ENCODE measurements at regions not wholly inside any gene's neighbourhood (a gene's known extent, or its start where the extent isn't known, plus 50 kb on each side); places are given as distances from the start of the nearest gene placed in this dataset.

- H3K27me3 ChIP-seq: no peaks in the 10 kb centered on the region
- H3K9me3 ChIP-seq: peaks cover 11 to 26% of the 10 kb centered on the region in 2 donors
- intact Hi-C loops (cut with DNase I): no loop called here
- DNase-seq (ENCODE audit: low spot score in 2 of 2): peak in 1 of 2 donors; percentile 27
- no peak overlapping the region for H3K27ac ChIP-seq
- H3K4me3 ChIP-seq: no peak overlapping the region
- no peaks in the 10 kb centered on the region for H3K4me1 ChIP-seq
- TF ChIP-seq, protein P1, sequence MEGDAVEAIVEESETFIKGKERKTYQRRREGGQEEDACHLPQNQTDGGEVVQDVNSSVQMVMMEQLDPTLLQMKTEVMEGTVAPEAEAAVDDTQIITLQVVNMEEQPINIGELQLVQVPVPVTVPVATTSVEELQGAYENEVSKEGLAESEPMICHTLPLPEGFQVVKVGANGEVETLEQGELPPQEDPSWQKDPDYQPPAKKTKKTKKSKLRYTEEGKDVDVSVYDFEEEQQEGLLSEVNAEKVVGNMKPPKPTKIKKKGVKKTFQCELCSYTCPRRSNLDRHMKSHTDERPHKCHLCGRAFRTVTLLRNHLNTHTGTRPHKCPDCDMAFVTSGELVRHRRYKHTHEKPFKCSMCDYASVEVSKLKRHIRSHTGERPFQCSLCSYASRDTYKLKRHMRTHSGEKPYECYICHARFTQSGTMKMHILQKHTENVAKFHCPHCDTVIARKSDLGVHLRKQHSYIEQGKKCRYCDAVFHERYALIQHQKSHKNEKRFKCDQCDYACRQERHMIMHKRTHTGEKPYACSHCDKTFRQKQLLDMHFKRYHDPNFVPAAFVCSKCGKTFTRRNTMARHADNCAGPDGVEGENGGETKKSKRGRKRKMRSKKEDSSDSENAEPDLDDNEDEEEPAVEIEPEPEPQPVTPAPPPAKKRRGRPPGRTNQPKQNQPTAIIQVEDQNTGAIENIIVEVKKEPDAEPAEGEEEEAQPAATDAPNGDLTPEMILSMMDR (IDR thresholded peaks at IDR 0.05): no peak
- peaks cover 11 to 33% of the 10 kb centered on the region in 2 donors for H3K36me3 ChIP-seq
Measured at GRCh38 chr19:27744926-27745768, 1467.8 kb downstream of the UQCRFS1 start.

- no peak for DNase-seq (ENCODE audit: low spot score in 2 of 2)
- Histone ChIP-seq H3K4me1 (no peaks in the 10 kb centered on the region), H3K27me3 (no peaks in the 10 kb centered on the region), H3K36me3 (peaks cover 32 to 33% of the 10 kb centered on the region in 2 donors), H3K4me3 (no peak overlapping the region), H3K27ac (no peak overlapping the region), H3K9me3 (peaks cover 0 to 31% of the 10 kb centered on the region in 2 donors)
- TF ChIP-seq, protein P1 (IDR thresholded peaks at IDR 0.05): no peak
- intact Hi-C loops (cut with DNase I): no loop called here
Measured at GRCh38 chr19:27742041-27742440, 1470.9 kb downstream of the UQCRFS1 start.

GRCh38 chr19:27741236-27741635, 1471.7 kb downstream of the UQCRFS1 start:
- peak in 1 of 2 donors; percentile 45 for DNase-seq (ENCODE audit: low spot score in 2 of 2)
- H3K27me3 ChIP-seq: no peaks in the 10 kb centered on the region
- intact Hi-C loops (cut with DNase I): no loop called here
- H3K4me3 ChIP-seq: no peak overlapping the region
- H3K27ac ChIP-seq: no peak overlapping the region
- TF ChIP-seq, protein P1 (IDR thresholded peaks at IDR 0.05): no peak
- H3K36me3 ChIP-seq: peaks cover 26 to 36% of the 10 kb centered on the region in 2 donors
- H3K4me1 ChIP-seq: no peaks in the 10 kb centered on the region
- H3K9me3 ChIP-seq: peaks cover 0 to 39% of the 10 kb centered on the region in 2 donors

DNA sequence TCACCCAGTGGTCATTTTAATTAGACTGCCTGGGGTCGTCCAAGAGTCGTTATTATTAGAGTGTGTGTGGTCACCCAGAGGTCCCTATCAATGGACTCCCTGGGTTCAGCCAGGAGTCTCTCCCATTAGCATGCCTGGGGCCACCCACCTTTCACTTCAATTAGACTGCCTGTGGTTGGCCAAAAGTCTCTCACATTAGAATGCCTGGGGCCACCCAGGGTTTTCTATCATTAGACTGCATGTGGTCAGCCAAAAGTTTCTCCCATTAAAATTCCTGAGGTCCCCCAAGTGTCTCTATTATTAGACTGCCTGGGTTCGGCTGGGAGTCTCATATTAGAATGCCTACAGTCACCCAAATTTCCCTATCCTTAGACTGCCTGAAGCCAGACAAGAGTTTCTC, 1472.6 kb downstream of the UQCRFS1 start:
- Histone ChIP-seq H3K9me3 (peaks cover 0 to 42% of the 10 kb centered on the region in 2 donors), H3K4me3 (no peak overlapping the region), H3K27ac (no peak overlapping the region), H3K27me3 (no peaks in the 10 kb centered on the region), H3K4me1 (no peaks in the 10 kb centered on the region), H3K36me3 (peaks cover 17 to 36% of the 10 kb centered on the region in 2 donors)
- DNase-seq (ENCODE audit: low spot score in 2 of 2): peak in 1 of 2 donors; percentile 42
- intact Hi-C loops (cut with DNase I): no loop called here
- TF ChIP-seq, protein P1 (IDR thresholded peaks at IDR 0.05): no peak

GRCh38 chr19:27738569-27739193, 1474.3 kb downstream of the UQCRFS1 start:
- intact Hi-C loops (cut with DNase I): no loop called here
- Histone ChIP-seq H3K27me3 (no peaks in the 10 kb centered on the region), H3K4me3 (no peak overlapping the region), H3K27ac (no peak overlapping the region), H3K9me3 (peaks cover 6 to 50% of the 10 kb centered on the region in 2 donors), H3K36me3 (peaks cover 5 to 27% of the 10 kb centered on the region in 2 donors), H3K4me1 (no peaks in the 10 kb centered on the region)
- TF ChIP-seq, protein P1 (IDR thresholded peaks at IDR 0.05): no peak
- no peak for DNase-seq (ENCODE audit: low spot score in 2 of 2)
